ENCODE measurements at regions not wholly inside any gene's neighbourhood (a gene's known extent, or its start where the extent isn't known, plus 50 kb on each side); places are given as distances from the start of the nearest gene placed in this dataset.

DNA sequence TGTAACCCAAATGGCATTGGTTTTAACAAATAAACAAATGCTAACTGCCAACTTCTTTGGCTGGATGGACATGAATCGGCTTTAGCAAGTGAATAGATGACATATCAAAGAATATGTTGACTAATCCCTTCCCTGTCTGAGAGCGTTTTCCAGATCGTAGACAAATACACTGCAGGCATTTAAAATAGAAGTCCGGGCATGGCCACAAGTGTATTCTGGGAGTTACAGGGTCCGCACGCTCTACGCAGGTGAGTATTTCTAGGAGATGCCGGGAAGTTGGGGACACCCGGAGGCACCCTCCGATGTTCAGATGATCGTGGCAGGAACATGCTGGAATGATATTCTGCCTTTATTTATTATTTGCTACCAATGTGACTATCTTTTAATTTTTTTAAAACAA lies 53.2 kb upstream of the ZNF536 start:
- no peak for TF ChIP-seq POLR2A (IDR thresholded peaks at IDR 0.05)
- TF ChIP-seq, protein P1, sequence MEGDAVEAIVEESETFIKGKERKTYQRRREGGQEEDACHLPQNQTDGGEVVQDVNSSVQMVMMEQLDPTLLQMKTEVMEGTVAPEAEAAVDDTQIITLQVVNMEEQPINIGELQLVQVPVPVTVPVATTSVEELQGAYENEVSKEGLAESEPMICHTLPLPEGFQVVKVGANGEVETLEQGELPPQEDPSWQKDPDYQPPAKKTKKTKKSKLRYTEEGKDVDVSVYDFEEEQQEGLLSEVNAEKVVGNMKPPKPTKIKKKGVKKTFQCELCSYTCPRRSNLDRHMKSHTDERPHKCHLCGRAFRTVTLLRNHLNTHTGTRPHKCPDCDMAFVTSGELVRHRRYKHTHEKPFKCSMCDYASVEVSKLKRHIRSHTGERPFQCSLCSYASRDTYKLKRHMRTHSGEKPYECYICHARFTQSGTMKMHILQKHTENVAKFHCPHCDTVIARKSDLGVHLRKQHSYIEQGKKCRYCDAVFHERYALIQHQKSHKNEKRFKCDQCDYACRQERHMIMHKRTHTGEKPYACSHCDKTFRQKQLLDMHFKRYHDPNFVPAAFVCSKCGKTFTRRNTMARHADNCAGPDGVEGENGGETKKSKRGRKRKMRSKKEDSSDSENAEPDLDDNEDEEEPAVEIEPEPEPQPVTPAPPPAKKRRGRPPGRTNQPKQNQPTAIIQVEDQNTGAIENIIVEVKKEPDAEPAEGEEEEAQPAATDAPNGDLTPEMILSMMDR (IDR thresholded peaks at IDR 0.05) = no peak

Measured in body of pancreas (tissue), 4 donors.